HepG2 (cell line): ENCODE measurements at regions not wholly inside any gene's neighbourhood (a gene's known extent, or its start where the extent isn't known, plus 50 kb on each side); places are given as distances from the start of the nearest gene placed in this dataset.

Source experiments
- ATAC-seq: fragments of 200-7000 bp; cut with Tn5 transposase; 3 replicates; pipeline ENCODE4 v1.9.1; 2020; ENCODE audit warnings: mild to moderate bottlenecking, moderate library complexity
- BruUV-seq: library from RNA; stranded (reverse); fragments of 400-500 nt; replicated peaks from 2 replicates; lab custom pipeline; 2021; lab: Mats Ljungman, UMichigan
- CTCF ChIA-PET: fragments of 300-600 bp; formaldehyde crosslinking; extraction: SDS; loops from one replicate; lab custom pipeline; 2021; ENCODE audit warnings: low total read pairs, inconsistent platforms, low intra/inter-chr PET ratio; lab: Yijun Ruan, JAX
- POLR2A ChIA-PET: fragments of 350-600 bp; sonication (Branson Sonifier 250); formaldehyde crosslinking; loops from one replicate; lab custom pipeline; 2020; ENCODE audit warnings: antibody characterized with exemption, inconsistent platforms; lab: Yijun Ruan, JAX
- DNase-seq: peaks from one replicate; pipeline ENCODE4 v3.0.0-alpha.2; 2015; ENCODE audit warnings: low spot score
- FAIRE-seq: peaks from 3 replicates; lab custom pipeline; 2011; peaks lifted over from hg19 to GRCh38; lab: Jason Lieb, UNC
- H2AFZ ChIP-seq: one replicate; pipeline ENCODE4 v1.6.1; 2011; ENCODE audit warnings: low read length, inconsistent platforms
- H3K27ac ChIP-seq: fragments of 300-600 bp; 3 replicates; pipeline ENCODE4 v1.8.0; 2011; ENCODE audit warnings: mixed run types, mild to moderate bottlenecking, mixed read lengths, low read length, inconsistent platforms; ENCODE audit not compliant: insufficient read depth; ENCODE audit errors: extremely low read length
- H3K27me3 ChIP-seq, 2 experiments: fragments of 200-600 bp in 1 of 2; 2 replicates in 1 of 2; 3 replicates in 1 of 2; pipeline versions ENCODE4 v1.6.0 to v1.8.0; 2011; ENCODE audit warnings: low read length in 2 of 2, mild to moderate bottlenecking in 2 of 2, moderate library complexity in 2 of 2, inconsistent platforms in 1 of 2; ENCODE audit not compliant: insufficient read depth in 2 of 2, control insufficient read depth in 1 of 2
- H3K36me3 ChIP-seq, 2 experiments: fragments of 200-600 bp in 1 of 2; replicated peaks in 1 of 2; 2 replicates in 1 of 2; 3 replicates in 1 of 2; pipeline versions ENCODE4 v1.5.1 to v1.8.0; 2011; ENCODE audit warnings: low read length in 2 of 2, inconsistent platforms in 1 of 2; ENCODE audit not compliant: insufficient read depth in 2 of 2, control insufficient read depth in 1 of 2
- H3K4me1 ChIP-seq: 2 replicates; pipeline ENCODE4 v1.5.1; 2012; ENCODE audit warnings: low read length, inconsistent platforms; ENCODE audit not compliant: insufficient read depth
- H3K4me2 ChIP-seq: 2 replicates; pipeline ENCODE4 v1.6.0; 2011; ENCODE audit warnings: low read depth, low read length, inconsistent platforms
- H3K4me3 ChIP-seq, 3 experiments: fragments of 200-600 bp in 1 of 3; sonication (generic), shearing (Covaris generic) in 1 of 3; replicated peaks in 1 of 3; 2 replicates each; pipeline ENCODE4 v1.5.1; 2011 to 2016; ENCODE audit warnings: low read length in 3 of 3, inconsistent platforms in 2 of 3, low read depth in 2 of 3, mild to moderate bottlenecking in 2 of 3, control low read depth in 1 of 3, mixed read lengths in 1 of 3; ENCODE audit not compliant: insufficient read depth in 1 of 3
- H3K79me2 ChIP-seq: one replicate; pipeline ENCODE4 v1.6.1; 2011; ENCODE audit warnings: low read length, inconsistent platforms; ENCODE audit not compliant: insufficient read depth
- H3K9ac ChIP-seq: 2 replicates; pipeline ENCODE4 v1.6.0; 2011; ENCODE audit warnings: mild to moderate bottlenecking, low read depth, low read length, inconsistent platforms; ENCODE audit not compliant: insufficient read depth
- H3K9me3 ChIP-seq: 2 replicates; pipeline ENCODE4 v1.5.1; 2012; ENCODE audit warnings: mild to moderate bottlenecking, low read length
- H4K20me1 ChIP-seq: 2 replicates; pipeline ENCODE4 v1.6.0; 2011; ENCODE audit warnings: inconsistent platforms, mild to moderate bottlenecking, low read length, moderate library complexity; ENCODE audit not compliant: insufficient read depth
- AFF4 ChIP-seq: sonication (generic); formaldehyde crosslinking; IDR thresholded peaks from 2 replicates; pipeline ENCODE4 v1.4.0; 2020; ENCODE audit warnings: missing genetic modification reagents
- ELK4 ChIP-seq: sonication (generic); formaldehyde crosslinking; IDR thresholded peaks from 2 replicates; pipeline ENCODE4 v1.9.0; 2021; ENCODE audit warnings: missing genetic modification reagents, borderline replicate concordance
- HNF4G ChIP-seq, 2 experiments: sonication (generic) in 1 of 2; formaldehyde crosslinking in 1 of 2; IDR thresholded peaks; 2 replicates each; pipeline versions ENCODE4 v1.4.0 to v1.6.1; 2011 to 2020; ENCODE audit warnings: borderline replicate concordance in 2 of 2, low read depth in 2 of 2, mild to moderate bottlenecking in 2 of 2, low read length in 1 of 2, missing genetic modification reagents in 1 of 2, moderate library complexity in 1 of 2
- JUN ChIP-seq: sonication (generic); formaldehyde crosslinking; IDR thresholded peaks from 2 replicates; pipeline ENCODE4 v1.4.0; 2020; ENCODE audit warnings: mild to moderate bottlenecking, missing genetic modification reagents
- LRRFIP1 ChIP-seq: sonication (generic); formaldehyde crosslinking; conservative IDR thresholded peaks from 2 replicates; pipeline ENCODE4 v1.4.0; 2020; ENCODE audit warnings: missing genetic modification reagents
- RARA ChIP-seq: IDR thresholded peaks from 2 replicates; pipeline ENCODE4 v1.6.1; 2016; ENCODE audit warnings: missing genetic modification reagents, missing compliant biosample characterization
- SIN3A ChIP-seq: IDR thresholded peaks from 2 replicates; pipeline ENCODE4 v1.6.1; 2011; ENCODE audit warnings: low read depth, mild to moderate bottlenecking, control low read depth, low read length, borderline replicate concordance
- USF2 ChIP-seq, 2 experiments: sonication (generic) in 1 of 2; formaldehyde crosslinking in 1 of 2; IDR thresholded peaks; 2 replicates each; pipeline versions ENCODE4 v1.5.1 to v1.6.1; 2011 to 2020; ENCODE audit warnings: borderline replicate concordance in 1 of 2, low read depth in 1 of 2, low read length in 1 of 2, mild to moderate bottlenecking in 1 of 2, missing genetic modification reagents in 1 of 2, moderate library complexity in 1 of 2
- ZNF256 ChIP-seq: sonication (generic); formaldehyde crosslinking; conservative IDR thresholded peaks from 2 replicates; pipeline ENCODE4 v1.4.0; 2020; ENCODE audit warnings: missing genetic modification reagents
- ZNF674 ChIP-seq: sonication (generic); formaldehyde crosslinking; IDR thresholded peaks from 2 replicates; pipeline ENCODE4 v1.5.0; 2020; ENCODE audit warnings: low read depth, mild to moderate bottlenecking, missing genetic modification reagents
- WGBS: methylation state at CpG from one replicate; pipeline ENCODE4 v1.1.6; 2017; ENCODE audit warnings: low lambda C conversion rate; 5-methylcytosine and 5-hydroxymethylcytosine counted together
- in situ Hi-C: cut with HindIII; loops from 2 replicates; pipeline ENCODE4 v1.10.0; 2017; ENCODE audit warnings: low pct_unique_long_range_greater_than_20kb; ENCODE audit not compliant: extremely low pct_ligation_motif_present
- intact Hi-C: fragments of 100-400 bp; cut with micrococcal nuclease; formaldehyde crosslinking; loops from one replicate; pipeline ENCODE4 v1.10.0; 2022; ENCODE audit not compliant: unreplicated experiment

GRCh38 chr5:57398413-57399093 is 84.1 kb downstream of the ACTBL2 start (continued):
- TF ChIP-seq LRRFIP1 (CRISPR knock-in tag) (no peak), ZNF674 (CRISPR knock-in tag) (no peak), ELK4 (CRISPR knock-in tag) (no peak), RARA (CRISPR knock-in tag) (no peak), SIN3A (no peak)
- TF ChIP-seq, all 625 proteins: peak for 0

- no peak overlapping the region for H2AFZ ChIP-seq
- no peaks in the 10 kb centered on the region for H3K79me2 ChIP-seq
- no peak overlapping the region for H3K9ac ChIP-seq
- no peak for DNase-seq
- H3K4me1 ChIP-seq, result no peaks in the 10 kb centered on the region
- POLR2A ChIA-PET, result no interaction called here
- BruUV-seq, result no TSS peak
- CTCF ChIA-PET, result no interaction called here
- WGBS, result 3% methylated on average over 3 of the region's 3 CpGs
- no peak for FAIRE-seq
- intact Hi-C loops (no loop called here), in situ Hi-C loops (no loop called here)
- no peaks in the 10 kb centered on the region for H4K20me1 ChIP-seq
- no peak overlapping the region for H3K4me2 ChIP-seq
- no peak for ATAC-seq
- H3K36me3 ChIP-seq, result no peaks in the 10 kb centered on the region
- H3K27me3 ChIP-seq, result peaks cover 0 to 6% of the 10 kb centered on the region in 2 experiments; a peak in 1 of 5 replicates
- H3K9me3 ChIP-seq, result no peaks in the 10 kb centered on the region
- no peak overlapping the region for H3K27ac ChIP-seq
- no peak overlapping the region for H3K4me3 ChIP-seq
- TF ChIP-seq USF2 (IDR thresholded peaks at IDR 0.05; ENCODE audit: low read depth, low read length) (no peak), USF2 (CRISPR knock-in tag; IDR thresholded peaks at IDR 0.05; ENCODE audit: borderline replicate concordance) (no peak), JUN (CRISPR knock-in tag) (no peak), HNF4G (IDR thresholded peaks at IDR 0.05; ENCODE audit: borderline replicate concordance, low read depth, low read length) (no peak), HNF4G (CRISPR knock-in tag; IDR thresholded peaks at IDR 0.05; ENCODE audit: borderline replicate concordance, low read depth) (no peak), AFF4 (CRISPR knock-in tag) (no peak), ZNF256 (CRISPR knock-in tag) (no peak)
These were observed 85.9 kb downstream of the ACTBL2 start for GRCh38 chr5:57396701-57397100.
